GM12864 (cell line): ENCODE measurements at regions not wholly inside any gene's neighbourhood (a gene's known extent, or its start where the extent isn't known, plus 50 kb on each side); places are given as distances from the start of the nearest gene placed in this dataset.

ENCODE experiments used
- DNase-seq: peaks from one replicate; pipeline ENCODE4 v3.0.0-alpha.2; 2011; ENCODE audit warnings: low read depth
- H3K4me3 ChIP-seq: 2 replicates; pipeline ENCODE4 v1.5.1; 2011; ENCODE audit warnings: mild to moderate bottlenecking, low read depth, low read length, control low read depth
- CTCF ChIP-seq: IDR thresholded peaks from 2 replicates; pipeline ENCODE4 v1.5.1; 2011; ENCODE audit warnings: low read depth, mild to moderate bottlenecking, moderate library complexity, low read length, control low read depth, inconsistent platforms; ENCODE audit errors: missing control alignments

GRCh38 chr4:101730291-101731117 is 60.0 kb upstream of the BANK1 start:
- H3K4me3 ChIP-seq = no peak overlapping the region
- peak; percentile 25 for DNase-seq
- peak; percentile 64 for TF ChIP-seq CTCF

GRCh38 chr4:101727238-101727637 is 63.3 kb upstream of the BANK1 start:
- no peak for TF ChIP-seq CTCF
- H3K4me3 ChIP-seq = no peak overlapping the region
- no peak for DNase-seq

- DNase-seq = no peak
- no peak for TF ChIP-seq CTCF
- H3K4me3 ChIP-seq = no peak overlapping the region
These were observed 66.4 kb upstream of the BANK1 start for GRCh38 chr4:101724093-101724492.

- no peak overlapping the region for H3K4me3 ChIP-seq
- no peak for TF ChIP-seq CTCF
These were observed 71.7 kb upstream of the BANK1 start for GRCh38 chr4:101718810-101719209.

GRCh38 chr4:101711590-101712260 is 78.8 kb upstream of the BANK1 start:
- H3K4me3 ChIP-seq = no peak overlapping the region
- TF ChIP-seq CTCF = no peak
- no peak for DNase-seq

More at GRCh38 chr4:101718810-101719209, 71.7 kb upstream of the BANK1 start:
- no peak for DNase-seq

GRCh38 chr4:101710806-101711205 is 79.7 kb upstream of the BANK1 start:
- no peak overlapping the region for H3K4me3 ChIP-seq
- no peak for DNase-seq
- TF ChIP-seq CTCF = no peak
